ENCODE measurements at regions not wholly inside any gene's neighbourhood (a gene's known extent, or its start where the extent isn't known, plus 50 kb on each side); places are given as distances from the start of the nearest gene placed in this dataset.
A peak's percentile ranks its signal among the peaks of the same experiment; 100 is the strongest.

DNA sequence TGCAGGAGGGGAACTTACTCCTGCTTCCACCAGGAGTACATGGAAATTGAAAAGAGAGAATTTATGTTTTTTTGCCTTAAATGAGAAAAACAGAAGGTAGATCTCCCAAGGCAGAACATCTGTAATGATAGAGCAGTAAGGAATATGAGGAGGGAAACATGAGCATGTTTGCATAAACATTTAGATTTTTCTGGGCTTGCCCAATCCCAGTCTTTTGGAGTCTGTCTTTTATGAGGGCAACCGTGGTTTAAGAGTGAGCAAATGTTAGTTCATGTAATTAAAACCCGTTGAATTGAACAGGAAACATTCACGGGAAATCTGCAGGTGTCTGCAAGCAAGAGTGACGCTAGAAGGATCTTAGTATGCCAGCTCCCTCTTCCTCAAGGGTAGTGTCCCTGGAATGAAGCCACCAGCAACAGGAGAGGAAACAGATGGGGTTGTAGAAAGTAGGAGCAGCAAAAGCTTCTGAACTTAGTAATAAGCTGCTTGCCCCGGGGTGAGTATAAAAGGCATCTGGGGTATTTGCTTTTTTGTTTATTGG is 79.3 kb downstream of the ARF6 start:
- ATAC-seq: peak; percentile 46
- TF ChIP-seq PPARA (CRISPR knock-in tag; IDR thresholded peaks at IDR 0.05; ENCODE audit: borderline replicate concordance): no peak
- no peak for TF ChIP-seq ISL1 (CRISPR knock-in tag; IDR thresholded peaks at IDR 0.05)
- TF ChIP-seq, protein P1, sequence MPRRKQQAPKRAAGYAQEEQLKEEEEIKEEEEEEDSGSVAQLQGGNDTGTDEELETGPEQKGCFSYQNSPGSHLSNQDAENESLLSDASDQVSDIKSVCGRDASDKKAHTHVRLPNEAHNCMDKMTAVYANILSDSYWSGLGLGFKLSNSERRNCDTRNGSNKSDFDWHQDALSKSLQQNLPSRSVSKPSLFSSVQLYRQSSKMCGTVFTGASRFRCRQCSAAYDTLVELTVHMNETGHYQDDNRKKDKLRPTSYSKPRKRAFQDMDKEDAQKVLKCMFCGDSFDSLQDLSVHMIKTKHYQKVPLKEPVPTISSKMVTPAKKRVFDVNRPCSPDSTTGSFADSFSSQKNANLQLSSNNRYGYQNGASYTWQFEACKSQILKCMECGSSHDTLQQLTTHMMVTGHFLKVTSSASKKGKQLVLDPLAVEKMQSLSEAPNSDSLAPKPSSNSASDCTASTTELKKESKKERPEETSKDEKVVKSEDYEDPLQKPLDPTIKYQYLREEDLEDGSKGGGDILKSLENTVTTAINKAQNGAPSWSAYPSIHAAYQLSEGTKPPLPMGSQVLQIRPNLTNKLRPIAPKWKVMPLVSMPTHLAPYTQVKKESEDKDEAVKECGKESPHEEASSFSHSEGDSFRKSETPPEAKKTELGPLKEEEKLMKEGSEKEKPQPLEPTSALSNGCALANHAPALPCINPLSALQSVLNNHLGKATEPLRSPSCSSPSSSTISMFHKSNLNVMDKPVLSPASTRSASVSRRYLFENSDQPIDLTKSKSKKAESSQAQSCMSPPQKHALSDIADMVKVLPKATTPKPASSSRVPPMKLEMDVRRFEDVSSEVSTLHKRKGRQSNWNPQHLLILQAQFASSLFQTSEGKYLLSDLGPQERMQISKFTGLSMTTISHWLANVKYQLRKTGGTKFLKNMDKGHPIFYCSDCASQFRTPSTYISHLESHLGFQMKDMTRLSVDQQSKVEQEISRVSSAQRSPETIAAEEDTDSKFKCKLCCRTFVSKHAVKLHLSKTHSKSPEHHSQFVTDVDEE (CRISPR knock-in tag; IDR thresholded peaks at IDR 0.05): no peak
- no peak for TF ChIP-seq ZNF8 (CRISPR knock-in tag; IDR thresholded peaks at IDR 0.05)
- TF ChIP-seq OSR1 (CRISPR knock-in tag; IDR thresholded peaks at IDR 0.05): no peak
- TF ChIP-seq, protein P2, sequence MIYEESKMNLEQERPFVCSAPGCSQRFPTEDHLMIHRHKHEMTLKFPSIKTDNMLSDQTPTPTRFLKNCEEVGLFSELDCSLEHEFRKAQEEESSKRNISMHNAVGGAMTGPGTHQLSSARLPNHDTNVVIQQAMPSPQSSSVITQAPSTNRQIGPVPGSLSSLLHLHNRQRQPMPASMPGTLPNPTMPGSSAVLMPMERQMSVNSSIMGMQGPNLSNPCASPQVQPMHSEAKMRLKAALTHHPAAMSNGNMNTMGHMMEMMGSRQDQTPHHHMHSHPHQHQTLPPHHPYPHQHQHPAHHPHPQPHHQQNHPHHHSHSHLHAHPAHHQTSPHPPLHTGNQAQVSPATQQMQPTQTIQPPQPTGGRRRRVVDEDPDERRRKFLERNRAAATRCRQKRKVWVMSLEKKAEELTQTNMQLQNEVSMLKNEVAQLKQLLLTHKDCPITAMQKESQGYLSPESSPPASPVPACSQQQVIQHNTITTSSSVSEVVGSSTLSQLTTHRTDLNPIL (CRISPR knock-in tag; IDR thresholded peaks at IDR 0.05; ENCODE audit: low read depth): no peak

DNA sequence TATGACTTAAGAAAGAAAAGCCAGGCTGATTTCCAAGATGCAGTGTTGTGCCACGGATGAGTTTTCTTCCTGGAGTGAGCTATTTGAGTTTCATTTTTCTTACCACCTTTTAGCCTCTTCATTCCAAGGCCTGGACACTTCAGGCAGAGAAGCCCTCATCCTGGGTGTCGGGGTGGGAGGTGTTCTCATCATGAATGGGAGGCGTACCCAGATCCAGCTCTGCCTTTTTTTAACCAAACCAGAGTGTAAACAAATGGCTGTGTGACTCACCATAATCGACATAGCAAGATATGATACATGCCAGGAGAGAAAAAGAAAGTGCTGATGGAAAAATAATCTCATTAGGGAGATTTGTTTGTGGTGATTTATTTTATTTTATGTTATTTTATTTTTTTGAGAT is 79.9 kb downstream of the ARF6 start:
- no peak for TF ChIP-seq PPARA (CRISPR knock-in tag; IDR thresholded peaks at IDR 0.05; ENCODE audit: borderline replicate concordance)
- peak; percentile 89 for TF ChIP-seq ISL1 (CRISPR knock-in tag; IDR thresholded peaks at IDR 0.05)
- TF ChIP-seq, protein P3, sequence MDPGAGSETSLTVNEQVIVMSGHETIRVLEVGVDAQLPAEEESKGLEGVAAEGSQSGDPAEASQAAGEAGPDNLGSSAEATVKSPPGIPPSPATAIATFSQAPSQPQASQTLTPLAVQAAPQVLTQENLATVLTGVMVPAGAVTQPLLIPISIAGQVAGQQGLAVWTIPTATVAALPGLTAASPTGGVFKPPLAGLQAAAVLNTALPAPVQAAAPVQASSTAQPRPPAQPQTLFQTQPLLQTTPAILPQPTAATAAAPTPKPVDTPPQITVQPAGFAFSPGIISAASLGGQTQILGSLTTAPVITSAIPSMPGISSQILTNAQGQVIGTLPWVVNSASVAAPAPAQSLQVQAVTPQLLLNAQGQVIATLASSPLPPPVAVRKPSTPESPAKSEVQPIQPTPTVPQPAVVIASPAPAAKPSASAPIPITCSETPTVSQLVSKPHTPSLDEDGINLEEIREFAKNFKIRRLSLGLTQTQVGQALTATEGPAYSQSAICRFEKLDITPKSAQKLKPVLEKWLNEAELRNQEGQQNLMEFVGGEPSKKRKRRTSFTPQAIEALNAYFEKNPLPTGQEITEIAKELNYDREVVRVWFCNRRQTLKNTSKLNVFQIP (CRISPR knock-in tag; IDR thresholded peaks at IDR 0.05; ENCODE audit: borderline replicate concordance, low read depth): no peak
- peak; percentile 76 for ATAC-seq

DNA sequence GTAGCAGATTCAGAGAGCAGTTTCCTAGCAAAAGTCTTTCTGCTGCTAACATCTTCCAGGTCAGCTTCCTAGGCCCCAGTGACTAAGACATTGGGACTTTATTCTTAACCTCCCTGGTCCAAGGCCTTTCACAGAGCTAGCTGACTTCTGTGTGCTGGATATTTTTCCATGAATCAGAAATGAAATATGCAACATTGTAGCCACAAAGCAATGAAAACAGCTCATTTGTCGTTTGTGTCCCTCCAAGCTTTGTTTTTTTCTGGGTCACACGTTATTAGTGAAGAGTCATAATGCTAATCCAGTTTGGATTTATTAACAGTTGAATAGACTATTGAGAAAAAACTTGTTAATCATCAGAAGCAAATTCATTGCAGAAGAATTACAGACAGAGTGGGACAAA is 82.4 kb downstream of the ARF6 start:
- ATAC-seq: peak; percentile 75
- TF ChIP-seq CSDC2 (CRISPR knock-in tag; IDR thresholded peaks at IDR 0.05) (no peak), ARNTL (CRISPR knock-in tag; IDR thresholded peaks at IDR 0.05; ENCODE audit: borderline replicate concordance, low read depth) (no peak), ZC3H10 (CRISPR knock-in tag; IDR thresholded peaks at IDR 0.05) (no peak), ZNF8 (CRISPR knock-in tag; IDR thresholded peaks at IDR 0.05) (no peak), ZFP3 (CRISPR knock-in tag; IDR thresholded peaks at IDR 0.05) (no peak), TCF4 (CRISPR knock-in tag; IDR thresholded peaks at IDR 0.05; ENCODE audit: borderline replicate concordance) (no peak), ZNF70 (CRISPR knock-in tag; IDR thresholded peaks at IDR 0.05) (no peak), TOX (CRISPR knock-in tag; IDR thresholded peaks at IDR 0.05; ENCODE audit: borderline replicate concordance) (no peak; the same call in 1 of the 2 replicates), ZFP30 (CRISPR knock-in tag; IDR thresholded peaks at IDR 0.05) (no peak), ISL1 (CRISPR knock-in tag; IDR thresholded peaks at IDR 0.05) (no peak), SNAI2 (CRISPR knock-in tag; IDR thresholded peaks at IDR 0.05) (no peak), RARB (CRISPR knock-in tag; IDR thresholded peaks at IDR 0.05) (no peak), PPARA (CRISPR knock-in tag; IDR thresholded peaks at IDR 0.05; ENCODE audit: borderline replicate concordance) (no peak), GLIS3 (CRISPR knock-in tag; IDR thresholded peaks at IDR 0.05) (no peak), ZNF565 (CRISPR knock-in tag; conservative IDR thresholded peaks at IDR 0.05; ENCODE audit: low read depth) (no peak), BACH2 (CRISPR knock-in tag; IDR thresholded peaks at IDR 0.05; ENCODE audit: borderline replicate concordance) (no peak), ESRRG (CRISPR knock-in tag; IDR thresholded peaks at IDR 0.05) (no peak)
- TF ChIP-seq, protein P1 (CRISPR knock-in tag; IDR thresholded peaks at IDR 0.05): no peak
- TF ChIP-seq, protein P4, sequence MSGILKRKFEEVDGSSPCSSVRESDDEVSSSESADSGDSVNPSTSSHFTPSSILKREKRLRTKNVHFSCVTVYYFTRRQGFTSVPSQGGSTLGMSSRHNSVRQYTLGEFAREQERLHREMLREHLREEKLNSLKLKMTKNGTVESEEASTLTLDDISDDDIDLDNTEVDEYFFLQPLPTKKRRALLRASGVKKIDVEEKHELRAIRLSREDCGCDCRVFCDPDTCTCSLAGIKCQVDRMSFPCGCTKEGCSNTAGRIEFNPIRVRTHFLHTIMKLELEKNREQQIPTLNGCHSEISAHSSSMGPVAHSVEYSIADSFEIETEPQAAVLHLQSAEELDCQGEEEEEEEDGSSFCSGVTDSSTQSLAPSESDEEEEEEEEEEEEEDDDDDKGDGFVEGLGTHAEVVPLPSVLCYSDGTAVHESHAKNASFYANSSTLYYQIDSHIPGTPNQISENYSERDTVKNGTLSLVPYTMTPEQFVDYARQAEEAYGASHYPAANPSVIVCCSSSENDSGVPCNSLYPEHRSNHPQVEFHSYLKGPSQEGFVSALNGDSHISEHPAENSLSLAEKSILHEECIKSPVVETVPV (CRISPR knock-in tag; IDR thresholded peaks at IDR 0.05): no peak
- TF ChIP-seq, protein P3 (CRISPR knock-in tag; IDR thresholded peaks at IDR 0.05; ENCODE audit: borderline replicate concordance, low read depth): no peak
